GM10266 (cell line): ENCODE measurements at regions not wholly inside any gene's neighbourhood (a gene's known extent, or its start where the extent isn't known, plus 50 kb on each side); places are given as distances from the start of the nearest gene placed in this dataset.

ENCODE experiments used
- DNase-seq: peaks from one replicate; pipeline ENCODE4 v3.0.0; 2012; ENCODE audit errors: extremely low spot score
- CTCF ChIP-seq: IDR thresholded peaks from 2 replicates; pipeline ENCODE4 v1.5.1; 2012; ENCODE audit warnings: mild to moderate bottlenecking, low read depth; ENCODE audit not compliant: control insufficient read depth, insufficient read depth; ENCODE audit errors: missing control alignments

DNA sequence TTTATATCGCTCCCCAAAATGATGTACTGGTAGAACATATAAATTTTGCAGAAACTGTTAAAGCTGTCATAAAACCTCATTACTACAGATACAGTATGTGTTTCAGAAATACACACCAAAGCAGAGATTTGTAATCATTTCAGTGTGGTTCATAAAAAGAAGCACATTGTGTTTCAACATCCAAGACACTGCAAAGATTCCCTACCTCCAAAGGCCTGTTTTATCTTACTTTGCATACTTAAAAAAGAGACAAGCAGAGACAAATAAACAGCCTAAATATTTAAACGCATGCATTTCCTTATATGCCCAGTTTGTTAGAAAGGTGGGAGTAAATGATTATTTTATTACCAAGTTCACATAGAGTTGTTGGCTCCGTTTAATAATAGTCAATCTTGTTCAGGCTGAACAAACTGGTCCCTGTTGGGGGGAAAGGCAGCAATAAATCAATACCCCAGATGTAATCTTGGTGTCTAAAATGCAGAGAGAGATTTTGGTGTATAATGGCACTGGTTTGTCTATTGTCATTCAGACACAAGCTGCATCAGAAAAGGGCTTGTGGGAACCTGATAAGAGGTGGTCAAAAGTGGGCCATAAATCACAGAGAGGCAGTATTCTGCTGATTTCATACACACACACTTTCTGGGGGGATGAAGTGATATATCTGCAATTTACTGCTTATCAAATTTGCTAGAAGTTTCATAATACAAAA, 321.4 kb upstream of the ETAA1 start:
- DNase-seq: no peak
- no peak for TF ChIP-seq CTCF

DNA sequence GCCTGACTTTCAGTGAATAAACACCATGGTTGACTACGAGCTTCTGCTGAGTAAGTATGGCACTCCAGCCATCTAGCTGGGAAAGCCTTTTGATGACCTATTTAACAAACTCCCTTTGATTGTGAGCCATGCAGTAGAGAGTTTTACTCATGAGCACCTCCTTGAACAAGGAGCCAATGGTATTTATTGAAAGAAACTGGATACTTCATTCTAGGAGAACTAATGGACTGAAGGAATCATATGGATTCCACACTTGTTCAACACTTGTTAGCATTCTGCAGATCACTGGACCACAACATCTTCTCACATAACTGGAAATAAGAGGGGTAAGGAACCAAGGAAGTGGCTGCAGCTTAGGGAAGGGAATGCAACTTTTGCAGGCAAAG, 320.9 kb upstream of the ETAA1 start:
- TF ChIP-seq CTCF: no peak
- no peak for DNase-seq

DNA sequence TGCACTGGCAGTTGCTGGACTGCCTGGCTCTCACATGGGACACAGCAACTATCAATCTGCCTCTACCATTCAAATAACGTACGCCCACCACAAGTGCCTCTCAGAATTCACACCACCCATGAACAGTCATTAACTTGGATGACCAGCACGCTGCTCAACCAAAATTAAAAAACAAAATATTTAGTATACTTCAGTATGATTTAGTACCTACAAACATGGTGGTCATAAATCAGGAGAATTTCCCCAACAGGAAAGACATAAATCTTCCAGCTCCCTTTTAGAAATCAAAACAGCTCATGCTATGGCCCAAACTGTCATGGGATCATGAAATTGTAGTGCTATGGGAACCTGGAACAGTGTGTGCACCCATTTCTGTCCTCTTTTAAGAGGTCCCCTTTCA, 317.4 kb upstream of the ETAA1 start:
- DNase-seq: no peak
- no peak for TF ChIP-seq CTCF

DNA sequence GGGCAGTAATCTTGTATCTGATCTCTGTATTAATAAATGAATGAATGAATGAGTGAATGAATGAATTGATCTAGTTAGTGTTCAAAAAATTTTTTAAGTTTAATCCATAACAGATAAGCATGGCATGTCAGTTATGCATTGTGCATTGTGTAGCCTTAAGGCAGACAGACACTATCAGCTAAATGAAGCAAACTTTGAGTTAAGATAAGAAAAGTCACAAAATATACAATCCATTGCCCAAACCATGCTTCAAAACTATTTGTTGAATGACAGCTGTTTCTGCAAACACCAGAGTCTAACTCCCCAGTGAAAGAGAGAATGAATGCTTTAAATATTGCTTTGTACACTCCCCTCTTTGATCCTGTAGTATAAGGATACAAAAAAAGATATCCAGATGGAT, 314.3 kb upstream of the ETAA1 start:
- TF ChIP-seq CTCF: no peak
- no peak for DNase-seq

DNA sequence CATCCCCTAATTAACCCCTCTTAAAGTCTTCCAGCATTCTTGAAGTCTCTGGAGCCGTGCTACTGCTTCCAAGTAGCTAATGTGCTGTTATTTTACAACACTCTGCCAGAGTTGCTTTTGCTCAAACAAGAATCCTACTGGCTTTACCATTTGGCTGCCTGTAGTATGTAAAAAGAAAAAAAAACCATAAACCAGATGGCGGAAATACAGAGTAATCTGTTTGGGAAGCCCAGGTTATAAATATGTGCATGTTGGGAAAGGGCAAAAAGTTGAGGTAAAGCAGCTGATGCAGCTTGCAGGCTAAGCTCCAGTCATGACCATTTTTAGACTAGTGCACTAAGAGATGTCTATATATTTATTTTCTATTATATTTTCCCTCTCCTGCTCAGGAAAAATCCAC, 313.2 kb upstream of the ETAA1 start:
- TF ChIP-seq CTCF: no peak
- DNase-seq: no peak

- DNase-seq: no peak
Observed at GRCh38 chr2:67085146-67085545, 312.0 kb upstream of the ETAA1 start.

More at GRCh38 chr2:67085146-67085545, 312.0 kb upstream of the ETAA1 start:
- TF ChIP-seq CTCF: no peak
